Hepatocyte (in vitro differentiated cells): ENCODE measurements at regions not wholly inside any gene's neighbourhood (a gene's known extent, or its start where the extent isn't known, plus 50 kb on each side); places are given as distances from the start of the nearest gene placed in this dataset.

Source experiments
- CTCF ChIP-seq: fragments of 200-600 bp; sonication (generic); IDR thresholded peaks from 2 replicates; pipeline ENCODE4 v1.5.1; 2016; ENCODE audit warnings: antibody characterized with exemption, mild to moderate bottlenecking; ENCODE audit not compliant: poor library complexity
- EZH2phosphoT487 ChIP-seq: fragments of 200-600 bp; sonication (generic); IDR thresholded peaks from one replicate; pipeline ENCODE4 v1.6.1; 2018; ENCODE audit warnings: antibody characterized with exemption, mild to moderate bottlenecking, low read depth, moderate library complexity; ENCODE audit not compliant: unreplicated experiment, severe bottlenecking

GRCh38 chr11:27898166-27898565 lies 197.9 kb upstream of the BDNF start:
- TF ChIP-seq CTCF, result no peak
- TF ChIP-seq EZH2phosphoT487, result no peak
